Fibroblast of the aortic adventitia (primary cell): ENCODE measurements at regions not wholly inside any gene's neighbourhood (a gene's known extent, or its start where the extent isn't known, plus 50 kb on each side); places are given as distances from the start of the nearest gene placed in this dataset.

Experiments used
- DNase-seq: peaks from one replicate; pipeline ENCODE4 v3.0.0-alpha.2; 2010; ENCODE audit warnings: low read depth
- H3K4me3 ChIP-seq: 2 replicates; pipeline ENCODE4 v1.5.1; 2011; ENCODE audit warnings: low read depth, mild to moderate bottlenecking, control low read depth, low read length, moderate library complexity
- TF ChIP-seq, protein P1 (sequence below): IDR thresholded peaks from 2 replicates; pipeline ENCODE4 v1.5.1; 2011; ENCODE audit warnings: mild to moderate bottlenecking, low read length, control low read depth, inconsistent platforms; ENCODE audit not compliant: insufficient read depth

- TF ChIP-seq, protein P1, sequence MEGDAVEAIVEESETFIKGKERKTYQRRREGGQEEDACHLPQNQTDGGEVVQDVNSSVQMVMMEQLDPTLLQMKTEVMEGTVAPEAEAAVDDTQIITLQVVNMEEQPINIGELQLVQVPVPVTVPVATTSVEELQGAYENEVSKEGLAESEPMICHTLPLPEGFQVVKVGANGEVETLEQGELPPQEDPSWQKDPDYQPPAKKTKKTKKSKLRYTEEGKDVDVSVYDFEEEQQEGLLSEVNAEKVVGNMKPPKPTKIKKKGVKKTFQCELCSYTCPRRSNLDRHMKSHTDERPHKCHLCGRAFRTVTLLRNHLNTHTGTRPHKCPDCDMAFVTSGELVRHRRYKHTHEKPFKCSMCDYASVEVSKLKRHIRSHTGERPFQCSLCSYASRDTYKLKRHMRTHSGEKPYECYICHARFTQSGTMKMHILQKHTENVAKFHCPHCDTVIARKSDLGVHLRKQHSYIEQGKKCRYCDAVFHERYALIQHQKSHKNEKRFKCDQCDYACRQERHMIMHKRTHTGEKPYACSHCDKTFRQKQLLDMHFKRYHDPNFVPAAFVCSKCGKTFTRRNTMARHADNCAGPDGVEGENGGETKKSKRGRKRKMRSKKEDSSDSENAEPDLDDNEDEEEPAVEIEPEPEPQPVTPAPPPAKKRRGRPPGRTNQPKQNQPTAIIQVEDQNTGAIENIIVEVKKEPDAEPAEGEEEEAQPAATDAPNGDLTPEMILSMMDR: no peak
- DNase-seq: peak; percentile 77
- no peak overlapping the region for H3K4me3 ChIP-seq
Measured at GRCh38 chr6:113073611-113074191, 726.6 kb downstream of the RFPL4B start.

DNA sequence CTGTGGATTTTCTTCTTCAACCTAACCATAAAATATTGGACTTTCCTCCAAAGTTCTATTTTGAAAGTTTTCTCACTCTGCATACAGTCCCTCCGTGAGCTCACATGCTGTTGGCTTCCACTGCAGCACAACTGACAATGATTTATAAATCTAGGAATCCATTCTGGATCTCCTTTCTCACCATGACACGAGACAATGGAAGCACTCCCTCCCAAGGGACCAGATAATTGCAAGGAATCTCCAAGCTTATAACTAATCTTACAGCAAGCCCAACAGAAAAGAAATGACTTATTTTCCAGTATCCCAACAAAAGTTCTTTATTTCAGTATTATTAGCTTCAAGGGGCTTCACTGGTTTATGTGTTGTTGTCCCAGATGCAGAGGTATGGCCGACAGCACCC is 729.0 kb downstream of the RFPL4B start:
- TF ChIP-seq, protein P1: no peak
- H3K4me3 ChIP-seq: no peak overlapping the region
- peak; percentile 84 for DNase-seq

GRCh38 chr6:113076816-113077215 is 729.7 kb downstream of the RFPL4B start:
- DNase-seq: no peak
- H3K4me3 ChIP-seq: no peak overlapping the region
- TF ChIP-seq, protein P1: no peak

GRCh38 chr6:113077794-113078193 is 730.7 kb downstream of the RFPL4B start:
- DNase-seq: no peak
- TF ChIP-seq, protein P1: no peak
- no peak overlapping the region for H3K4me3 ChIP-seq

DNA sequence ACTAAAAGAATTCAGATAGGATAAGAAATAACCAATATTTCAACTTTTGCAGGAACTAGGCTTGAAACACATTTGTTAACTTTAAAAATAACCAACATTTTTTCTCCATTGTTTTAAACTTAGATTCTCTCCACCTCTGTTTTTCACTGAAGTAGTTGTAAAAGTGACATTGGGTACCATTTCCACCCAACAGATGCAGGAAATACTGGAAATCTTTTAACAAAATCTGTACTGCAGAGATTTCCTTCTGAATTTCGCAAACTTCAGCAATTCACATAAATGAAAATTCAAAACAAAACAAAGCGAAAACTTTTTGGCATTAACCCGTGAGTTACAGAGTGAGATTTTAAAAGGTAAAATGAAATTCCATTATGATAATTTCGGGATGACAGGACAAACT is 731.7 kb downstream of the RFPL4B start:
- TF ChIP-seq, protein P1: no peak
- no peak overlapping the region for H3K4me3 ChIP-seq
- no peak for DNase-seq

- peak; percentile 62 for DNase-seq
- H3K4me3 ChIP-seq: no peak overlapping the region
- TF ChIP-seq, protein P1: no peak
Measured at GRCh38 chr6:113082745-113083144, 735.6 kb downstream of the RFPL4B start.

DNA sequence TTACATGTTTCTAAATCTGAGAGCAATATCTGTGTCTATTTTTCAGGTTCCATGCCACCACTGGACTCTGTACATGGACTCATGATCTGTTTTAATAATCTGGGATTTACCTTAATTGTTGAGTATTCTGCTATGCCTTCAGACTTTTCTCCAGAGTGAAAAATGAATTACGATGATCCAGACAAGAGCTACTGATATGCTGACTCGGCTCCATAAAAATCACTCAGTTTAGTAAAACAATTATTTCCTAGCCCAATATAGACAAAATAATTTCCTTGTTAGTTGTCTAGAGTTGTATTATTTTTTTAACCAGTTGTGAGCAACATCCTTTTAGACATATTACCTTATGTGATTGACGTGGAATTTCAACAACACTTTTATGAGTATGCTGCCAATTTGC is 736.8 kb downstream of the RFPL4B start:
- TF ChIP-seq, protein P1: no peak
- DNase-seq: no peak
- H3K4me3 ChIP-seq: no peak overlapping the region
